Kidney (tissue), 13 donors: ENCODE measurements at regions not wholly inside any gene's neighbourhood (a gene's known extent, or its start where the extent isn't known, plus 50 kb on each side); places are given as distances from the start of the nearest gene placed in this dataset.

Source experiments
- DNase-seq, 5 donors: peaks; one replicate each; pipeline ENCODE4 v3.0.0-alpha.2; 2013 to 2020
- FAIRE-seq: peaks from 2 replicates; lab custom pipeline; 2012; peaks lifted over from hg19 to GRCh38; lab: Jason Lieb, UNC
- H3K27ac ChIP-seq, 2 donors: one replicate each; pipeline ENCODE4 v1.7.0; 2013; ENCODE audit warnings: low read depth in 2 of 2, low read length in 2 of 2, inconsistent platforms in 1 of 2
- H3K27me3 ChIP-seq: one replicate; pipeline ENCODE4 v1.7.1; 2013; ENCODE audit warnings: low read length, inconsistent platforms; ENCODE audit not compliant: control insufficient read depth, insufficient read depth
- H3K36me3 ChIP-seq, 3 donors: one replicate each; pipeline versions ENCODE4 v1.7.0 to v1.7.1; 2013; ENCODE audit warnings: low read length in 3 of 3, control low read depth in 1 of 3, inconsistent platforms in 1 of 3; ENCODE audit not compliant: insufficient read depth in 3 of 3, control insufficient read depth in 2 of 3
- H3K4me1 ChIP-seq, 3 donors: one replicate each; pipeline versions ENCODE4 v1.7.0 to v1.7.1; 2013; ENCODE audit warnings: low read length in 3 of 3, inconsistent platforms in 1 of 3, low read depth in 1 of 3; ENCODE audit not compliant: control insufficient read depth in 2 of 3, insufficient read depth in 2 of 3
- H3K4me3 ChIP-seq, 3 donors: one replicate each; pipeline versions ENCODE4 v1.7.0 to v1.8.1; 2013; ENCODE audit warnings: low read length in 3 of 3, control low read depth in 1 of 3, inconsistent platforms in 1 of 3
- H3K9ac ChIP-seq, 3 donors: one replicate each; pipeline versions ENCODE4 v1.7.0 to v1.7.1; 2013; ENCODE audit warnings: low read length in 3 of 3, control low read depth in 1 of 3, inconsistent platforms in 1 of 3
- H3K9me3 ChIP-seq, 3 donors: one replicate each; pipeline versions ENCODE4 v1.7.0 to v1.7.1; 2013; ENCODE audit warnings: low read length in 3 of 3, control low read depth in 1 of 3, inconsistent platforms in 1 of 3; ENCODE audit not compliant: control insufficient read depth in 2 of 3, insufficient read depth in 1 of 3
- intact Hi-C: fragments of 100-400 bp; cut with DNase I; formaldehyde crosslinking; loops from one replicate; pipeline ENCODE4 v1.11.1; 2022
- TF ChIP-seq, protein P1 (sequence below): IDR thresholded peaks from 3 replicates; pipeline ENCODE4 v1.5.1; 2012; ENCODE audit warnings: mild to moderate bottlenecking, moderate library complexity, borderline replicate concordance; ENCODE audit not compliant: insufficient read depth; ENCODE audit errors: extremely low read depth
- donor health status: control.
- donor health status: control.
- donor health status: control.
- donor health status: control.
- donor health status: control.
- donor health status: DM: yes; HTN: yes; CAD: no.
- donor health status: Normal renal cell carcinoma (clear cell type).

DNA sequence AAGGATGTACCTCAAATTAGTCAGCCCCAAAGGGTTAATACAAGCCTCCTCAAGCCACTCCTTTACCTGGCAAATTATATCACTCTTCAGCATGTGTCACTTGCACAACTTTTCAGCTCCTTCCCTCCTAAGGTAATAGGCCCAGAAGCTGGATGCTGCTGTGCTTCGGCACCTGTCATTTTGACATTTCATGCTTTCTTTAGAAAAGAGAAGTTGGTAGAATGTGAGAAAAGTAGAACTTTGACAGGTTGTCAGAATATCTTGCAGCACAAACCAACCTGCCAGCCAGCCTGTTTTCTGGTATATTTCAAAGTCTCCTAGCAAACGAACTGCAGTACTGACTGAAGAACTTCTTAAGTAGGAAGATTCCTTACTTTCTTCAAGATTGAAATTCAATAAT is 2136.9 kb downstream of the MAT2B start:
- intact Hi-C loops, result no loop called here
- H3K27me3 ChIP-seq, result no peaks in the 10 kb centered on the region
- H3K9ac ChIP-seq, result no peak overlapping the region
- H3K4me1 ChIP-seq, result no peaks in the 10 kb centered on the region
- H3K27ac ChIP-seq, result no peak overlapping the region
- DNase-seq (no peak), FAIRE-seq (no peak)
- H3K36me3 ChIP-seq, result no peaks in the 10 kb centered on the region
- TF ChIP-seq, protein P1, sequence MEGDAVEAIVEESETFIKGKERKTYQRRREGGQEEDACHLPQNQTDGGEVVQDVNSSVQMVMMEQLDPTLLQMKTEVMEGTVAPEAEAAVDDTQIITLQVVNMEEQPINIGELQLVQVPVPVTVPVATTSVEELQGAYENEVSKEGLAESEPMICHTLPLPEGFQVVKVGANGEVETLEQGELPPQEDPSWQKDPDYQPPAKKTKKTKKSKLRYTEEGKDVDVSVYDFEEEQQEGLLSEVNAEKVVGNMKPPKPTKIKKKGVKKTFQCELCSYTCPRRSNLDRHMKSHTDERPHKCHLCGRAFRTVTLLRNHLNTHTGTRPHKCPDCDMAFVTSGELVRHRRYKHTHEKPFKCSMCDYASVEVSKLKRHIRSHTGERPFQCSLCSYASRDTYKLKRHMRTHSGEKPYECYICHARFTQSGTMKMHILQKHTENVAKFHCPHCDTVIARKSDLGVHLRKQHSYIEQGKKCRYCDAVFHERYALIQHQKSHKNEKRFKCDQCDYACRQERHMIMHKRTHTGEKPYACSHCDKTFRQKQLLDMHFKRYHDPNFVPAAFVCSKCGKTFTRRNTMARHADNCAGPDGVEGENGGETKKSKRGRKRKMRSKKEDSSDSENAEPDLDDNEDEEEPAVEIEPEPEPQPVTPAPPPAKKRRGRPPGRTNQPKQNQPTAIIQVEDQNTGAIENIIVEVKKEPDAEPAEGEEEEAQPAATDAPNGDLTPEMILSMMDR, result no peak
- H3K9me3 ChIP-seq, result no peaks in the 10 kb centered on the region
- no peak overlapping the region for H3K4me3 ChIP-seq

DNA sequence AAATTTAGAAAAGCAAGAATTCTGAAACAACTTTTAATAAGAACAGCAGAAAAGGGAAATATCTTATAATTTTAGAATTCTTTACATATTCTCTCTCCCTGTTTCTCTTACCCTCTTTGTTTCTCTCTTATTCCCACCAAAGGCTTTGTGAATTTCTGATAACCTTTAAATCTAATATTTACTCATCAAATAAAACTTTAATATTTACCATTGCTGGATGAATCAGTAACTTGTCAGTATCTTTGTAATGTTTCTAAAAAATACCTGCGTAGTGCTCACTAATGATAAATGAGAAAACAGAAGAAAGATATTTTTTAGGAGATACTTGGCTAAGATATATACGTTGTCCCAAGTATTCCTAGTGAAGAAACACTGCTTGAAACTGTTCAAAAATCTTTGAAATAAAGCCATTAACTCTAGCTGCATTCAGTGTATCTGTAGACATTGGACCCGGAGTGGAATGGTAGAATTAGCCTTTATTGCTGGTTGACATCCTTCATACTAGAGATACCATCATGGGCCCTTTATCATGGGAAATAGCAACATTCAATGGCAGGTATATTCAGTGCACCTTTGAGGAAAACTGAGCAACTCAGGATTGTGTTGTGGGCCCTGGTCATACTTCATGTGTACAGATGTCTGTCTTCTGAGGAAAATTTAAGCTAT is 2160.4 kb downstream of the MAT2B start:
- Histone ChIP-seq H3K36me3 (no peaks in the 10 kb centered on the region), H3K4me3 (no peak overlapping the region), H3K4me1 (no peaks in the 10 kb centered on the region), H3K9me3 (no peaks in the 10 kb centered on the region), H3K27ac (no peak overlapping the region), H3K27me3 (no peaks in the 10 kb centered on the region), H3K9ac (no peak overlapping the region)
- TF ChIP-seq, protein P1, result no peak
- DNase-seq (no peak), FAIRE-seq (no peak)
- intact Hi-C loops, result no loop called here

DNA sequence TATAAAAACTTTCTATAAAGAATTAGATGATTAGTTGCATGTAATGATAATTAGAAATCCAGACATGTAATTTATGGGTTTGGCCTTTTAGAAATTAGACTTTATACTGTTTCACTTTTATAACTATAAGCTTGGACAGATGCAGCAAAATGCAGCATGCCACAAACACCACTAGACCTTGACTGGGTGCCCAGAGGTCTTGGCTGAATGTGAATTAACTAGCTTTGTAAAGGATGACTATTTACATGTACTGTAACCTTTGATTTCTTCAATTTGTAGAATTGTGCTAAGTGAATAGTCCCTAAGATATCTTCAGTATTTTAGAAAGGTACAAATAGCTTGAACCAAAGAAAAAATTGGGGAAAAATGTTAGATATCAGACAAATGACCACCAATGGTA is 2168.1 kb downstream of the MAT2B start:
- intact Hi-C loops, result no loop called here
- no peak for FAIRE-seq
- Histone ChIP-seq H3K4me3 (no peak overlapping the region), H3K9ac (no peak overlapping the region), H3K4me1 (no peaks in the 10 kb centered on the region), H3K27me3 (no peaks in the 10 kb centered on the region), H3K27ac (no peak overlapping the region), H3K9me3 (no peaks in the 10 kb centered on the region), H3K36me3 (no peaks in the 10 kb centered on the region)
- TF ChIP-seq, protein P1, result no peak
- DNase-seq, result no peak

DNA sequence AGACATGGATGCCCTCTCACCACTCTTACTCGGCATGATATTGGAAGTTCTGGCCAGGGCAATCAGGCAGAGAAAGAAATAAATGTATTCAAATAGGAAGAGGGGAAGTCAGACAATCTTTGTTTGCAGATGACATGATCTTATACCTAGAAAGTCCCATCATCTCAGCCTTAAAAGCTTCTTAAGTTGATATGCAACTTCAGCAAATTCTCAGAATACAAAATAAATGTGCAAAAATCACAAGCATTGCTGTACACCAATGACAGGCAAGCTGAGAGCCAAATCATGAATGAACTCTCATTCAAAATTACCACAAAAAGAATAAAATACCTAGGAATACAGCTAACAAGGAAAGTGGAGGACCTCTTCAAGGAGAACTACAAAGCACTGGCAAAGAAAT is 2190.4 kb downstream of the MAT2B start:
- intact Hi-C loops, result no loop called here
- no peak overlapping the region for H3K27ac ChIP-seq
- TF ChIP-seq, protein P1, result no peak
- no peak overlapping the region for H3K4me3 ChIP-seq
- no peaks in the 10 kb centered on the region for H3K36me3 ChIP-seq
- no peaks in the 10 kb centered on the region for H3K27me3 ChIP-seq
- FAIRE-seq (no peak), DNase-seq (no peak)
- H3K9ac ChIP-seq, result no peak overlapping the region
- no peaks in the 10 kb centered on the region for H3K9me3 ChIP-seq
- no peaks in the 10 kb centered on the region for H3K4me1 ChIP-seq
